Kasumi-1 (cell line): ENCODE measurements at regions not wholly inside any gene's neighbourhood (a gene's known extent, or its start where the extent isn't known, plus 50 kb on each side); places are given as distances from the start of the nearest gene placed in this dataset.

ENCODE experiments used
- DNase-seq, 2 experiments: peaks; one replicate each; lab custom pipeline; 2025; lab: John Stamatoyannopoulos, UW

DNA sequence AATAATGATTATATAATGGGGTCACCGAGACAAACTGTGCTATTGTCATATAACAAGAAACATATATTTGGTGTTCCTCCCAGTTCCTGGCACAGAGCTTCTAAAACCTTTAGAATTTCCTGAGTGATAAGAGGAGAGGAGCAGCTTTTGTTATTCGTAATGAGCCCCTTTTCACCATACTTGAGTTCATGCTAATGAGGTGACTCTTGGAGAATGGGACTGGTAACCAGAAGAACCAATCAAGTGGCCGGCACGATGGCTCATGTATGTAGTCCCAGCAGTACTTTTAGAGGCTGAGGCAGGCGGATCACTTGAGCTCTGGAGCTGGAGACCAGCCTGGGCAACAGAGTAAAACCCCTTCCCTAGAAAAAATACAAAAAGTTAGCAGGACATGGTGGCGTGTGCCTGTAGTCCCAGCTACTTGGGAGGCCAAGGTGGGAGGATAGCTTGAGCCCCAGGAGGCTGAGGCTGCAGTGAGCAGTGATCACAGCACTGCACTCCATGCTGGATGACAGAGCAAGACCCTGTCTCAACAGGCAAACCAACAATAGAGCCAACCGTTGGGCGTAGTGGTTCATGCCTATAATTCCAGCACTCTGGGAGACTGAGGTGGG, 62.7 kb upstream of the FTH1 start:
- no peak for DNase-seq

DNA sequence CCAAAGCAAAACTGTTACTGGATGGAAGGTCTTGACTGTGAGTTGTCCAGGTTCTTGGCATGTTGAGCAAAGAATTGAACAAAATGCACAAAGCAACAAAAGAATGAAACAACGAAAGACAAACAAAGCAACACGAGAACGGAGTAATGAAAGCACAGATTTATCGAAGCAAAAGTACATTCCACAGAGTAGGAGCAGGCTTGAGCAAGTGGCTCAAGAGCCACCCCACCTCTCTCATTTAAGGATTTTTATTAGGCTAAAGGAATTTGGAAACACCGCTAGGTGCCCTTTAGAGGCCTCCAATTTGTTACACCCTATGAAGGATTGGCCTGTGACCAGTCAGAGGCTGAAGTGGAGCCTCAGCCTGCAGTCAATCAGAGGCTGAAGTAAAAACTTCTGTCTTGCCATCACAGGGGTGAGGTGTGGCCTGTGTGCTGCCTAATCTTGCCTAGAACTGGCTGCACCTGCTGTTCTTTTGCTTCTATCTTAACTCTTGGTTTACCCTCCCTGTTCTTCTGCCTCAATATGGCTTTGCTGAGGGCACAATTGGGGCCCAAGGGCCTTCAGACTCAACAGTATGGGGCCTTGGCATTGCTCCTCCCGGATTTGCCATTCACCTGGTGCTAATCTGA, 59.4 kb upstream of the FTH1 start:
- DNase-seq = no peak

DNA sequence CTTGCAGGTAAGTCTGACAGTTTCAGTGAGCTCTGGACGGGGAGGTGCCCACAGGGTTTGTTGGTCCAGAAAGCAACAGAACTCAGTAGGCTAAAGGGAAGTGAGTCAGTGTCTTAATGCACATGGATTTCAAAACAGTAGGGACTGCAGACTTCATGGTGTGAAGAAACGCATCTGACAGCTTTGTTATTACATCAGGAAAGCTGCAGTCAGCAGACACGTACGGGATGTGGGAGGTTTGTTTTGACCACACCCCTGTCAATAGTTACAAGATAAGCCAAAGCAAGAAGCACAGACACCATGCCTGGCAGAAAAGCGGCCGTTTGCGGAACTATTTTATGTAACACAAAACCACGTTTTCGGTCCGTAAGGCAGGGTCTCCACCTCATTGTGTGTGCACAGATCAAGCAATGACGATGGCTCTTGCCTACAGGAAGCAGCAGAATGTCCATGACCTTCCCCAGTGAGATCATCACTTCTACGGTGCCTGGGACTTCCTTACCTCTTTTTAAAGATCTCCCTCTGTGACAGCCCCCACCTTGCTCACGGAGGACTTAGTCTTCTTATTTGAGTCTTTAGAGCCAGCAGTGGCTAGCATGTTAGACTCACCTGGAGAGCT, 58.2 kb upstream of the FTH1 start:
- DNase-seq = peak; percentile 96

DNA sequence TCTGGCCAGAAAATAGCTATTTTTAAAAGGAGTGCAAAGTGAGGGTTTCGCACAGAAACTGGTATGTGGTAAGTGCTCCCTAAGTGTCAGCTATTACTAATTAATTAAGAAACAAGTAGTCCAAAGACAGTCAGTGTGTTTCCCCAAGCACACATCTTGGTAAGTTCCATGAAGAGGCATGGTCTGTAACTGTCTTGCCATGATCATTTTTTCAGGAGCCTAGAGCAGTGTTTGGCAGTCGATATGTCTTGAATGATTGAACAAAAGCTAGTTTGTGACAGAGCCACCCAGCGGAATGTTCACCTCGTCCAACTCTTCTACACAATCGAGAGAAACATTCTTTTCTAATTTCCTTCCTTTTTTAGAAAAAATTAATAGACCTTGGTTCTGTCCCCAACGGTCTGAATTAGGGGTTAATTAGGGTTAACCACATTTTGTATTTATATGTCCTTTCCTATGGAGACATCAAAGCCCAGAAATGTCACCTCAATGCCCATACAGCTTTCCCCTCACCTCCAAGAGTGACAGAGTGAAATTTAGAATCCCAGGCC, 57.6 kb upstream of the FTH1 start:
- no peak for DNase-seq

DNA sequence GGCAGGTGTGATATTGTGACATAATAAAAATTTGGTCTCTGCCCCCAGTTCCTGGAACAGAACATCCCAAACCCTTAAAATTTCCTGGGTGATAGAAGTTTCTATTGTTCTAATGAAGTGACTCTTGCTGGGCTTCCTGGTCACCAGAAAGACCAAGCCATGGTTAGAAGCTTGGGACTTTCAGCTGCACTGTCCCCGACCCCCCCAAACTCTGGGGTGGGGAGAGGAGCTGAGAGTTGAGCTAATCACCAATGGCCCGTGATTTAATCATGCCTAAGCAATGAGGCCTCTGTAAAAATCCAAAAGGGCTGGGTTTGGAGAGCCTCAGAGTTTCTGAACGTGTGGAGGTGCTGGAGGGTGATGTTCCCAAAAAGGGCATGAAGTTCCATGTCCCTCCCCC, 54.8 kb upstream of the FTH1 start:
- DNase-seq = no peak

DNA sequence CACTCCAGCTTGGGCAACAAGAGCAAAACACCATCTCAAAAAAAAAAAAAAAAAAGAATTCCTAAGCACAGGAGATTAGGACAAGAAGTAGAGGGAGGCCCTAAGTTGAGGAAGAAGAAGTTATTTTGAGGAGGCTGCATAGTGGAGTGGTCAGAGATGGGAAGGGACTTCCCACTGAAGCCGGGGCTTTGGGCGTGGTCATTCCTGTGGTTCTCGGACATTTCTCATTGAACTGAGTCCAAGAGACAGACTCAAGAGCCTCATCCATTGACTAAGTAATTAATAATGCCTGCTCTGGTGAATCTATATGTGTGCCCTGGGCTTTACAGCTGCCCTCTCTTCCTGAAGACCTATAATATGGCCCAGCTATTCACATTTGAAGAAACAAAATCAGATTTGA, 53.2 kb upstream of the FTH1 start:
- no peak for DNase-seq

DNA sequence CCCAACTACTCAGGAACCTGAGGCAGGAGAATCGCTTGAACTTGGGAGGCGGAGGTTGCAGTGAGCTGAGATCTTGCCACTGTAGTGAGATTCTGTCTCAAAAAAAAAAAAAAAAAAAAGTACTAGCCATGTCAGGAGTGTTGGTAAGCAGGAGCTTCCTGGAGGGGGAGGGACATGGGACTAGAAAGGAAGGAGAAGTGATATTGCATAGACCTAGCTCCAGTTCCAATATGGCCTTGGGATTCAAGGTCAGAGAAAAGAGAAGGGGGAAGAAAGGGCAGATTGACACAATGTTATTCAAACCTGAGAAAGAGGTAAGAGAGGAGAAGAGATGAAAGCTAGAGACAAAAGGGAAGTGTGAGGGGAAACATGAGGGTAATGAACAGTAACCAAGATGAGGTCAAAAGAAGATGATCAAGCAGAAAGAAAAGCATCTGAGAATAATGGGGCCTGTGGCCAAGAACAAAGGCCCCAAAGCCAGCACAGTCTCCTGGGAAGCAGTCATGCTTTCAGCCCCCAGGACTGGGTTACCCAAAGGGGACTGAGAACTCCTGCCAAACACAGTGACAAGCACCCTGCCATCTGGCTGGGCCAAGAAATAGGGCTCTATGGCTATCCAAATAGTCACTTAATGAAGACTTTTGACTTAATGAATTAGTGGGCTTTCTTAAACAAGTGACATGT, 51.7 kb upstream of the FTH1 start:
- DNase-seq = no peak

DNA sequence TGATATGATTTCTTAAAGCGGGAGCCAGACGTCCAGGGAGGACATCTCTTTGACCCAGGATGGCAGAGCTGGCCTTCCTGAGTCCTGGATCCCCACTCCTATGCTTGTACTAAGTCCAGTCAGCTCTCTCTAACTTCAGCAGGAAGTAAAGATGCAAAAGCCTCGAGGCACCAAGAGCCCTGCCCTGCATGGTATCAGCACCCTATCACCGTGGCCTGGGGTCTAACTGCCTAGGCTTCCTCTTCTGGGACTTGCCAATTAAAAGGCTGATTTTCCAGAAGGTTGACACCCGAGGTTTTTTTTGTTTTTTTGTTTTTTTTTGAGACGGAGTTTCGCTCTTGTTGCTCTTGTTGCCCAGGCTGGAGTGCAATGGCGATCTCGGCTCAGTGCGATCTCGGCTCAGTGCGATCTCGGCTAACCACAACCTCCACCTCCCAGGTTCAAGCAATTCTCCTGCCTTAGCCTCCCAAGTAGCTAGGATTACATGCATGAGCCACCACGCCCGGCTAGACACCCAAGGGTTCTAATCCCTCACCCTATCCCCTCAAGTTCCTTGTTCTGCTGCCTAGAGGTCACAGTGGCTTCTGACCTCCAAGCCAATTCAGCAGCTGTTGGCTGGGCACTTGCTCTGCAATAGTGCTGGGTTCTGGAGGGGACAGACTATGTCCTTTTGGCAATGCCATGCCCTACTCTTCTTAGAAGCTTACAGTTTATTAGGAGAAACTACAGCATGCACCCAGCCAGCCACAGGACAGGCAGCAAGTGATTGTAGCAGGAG, 50.6 kb upstream of the FTH1 start:
- DNase-seq = no peak
